ENCODE measurements at regions not wholly inside any gene's neighbourhood (a gene's known extent, or its start where the extent isn't known, plus 50 kb on each side); places are given as distances from the start of the nearest gene placed in this dataset.

DNA sequence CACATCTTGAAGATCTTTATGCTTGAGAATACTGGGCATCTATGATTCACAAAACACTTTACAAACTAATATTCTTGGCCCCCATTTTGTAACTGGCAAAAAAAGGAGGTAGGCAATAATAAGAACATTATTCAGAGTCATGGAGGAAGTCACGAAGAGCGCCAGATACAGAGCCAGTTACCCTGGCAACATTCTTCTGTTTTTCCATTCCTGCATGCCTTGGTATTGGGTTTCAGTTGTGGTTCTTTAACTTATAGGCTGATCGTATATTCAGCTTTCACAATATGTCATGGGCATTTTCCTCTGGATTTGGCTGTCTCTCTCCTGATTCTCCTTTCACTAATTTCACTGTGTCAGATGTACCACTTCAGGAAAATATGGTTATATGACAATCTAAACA lies 234.7 kb downstream of the HRH4 start:
- TF ChIP-seq, protein P1, sequence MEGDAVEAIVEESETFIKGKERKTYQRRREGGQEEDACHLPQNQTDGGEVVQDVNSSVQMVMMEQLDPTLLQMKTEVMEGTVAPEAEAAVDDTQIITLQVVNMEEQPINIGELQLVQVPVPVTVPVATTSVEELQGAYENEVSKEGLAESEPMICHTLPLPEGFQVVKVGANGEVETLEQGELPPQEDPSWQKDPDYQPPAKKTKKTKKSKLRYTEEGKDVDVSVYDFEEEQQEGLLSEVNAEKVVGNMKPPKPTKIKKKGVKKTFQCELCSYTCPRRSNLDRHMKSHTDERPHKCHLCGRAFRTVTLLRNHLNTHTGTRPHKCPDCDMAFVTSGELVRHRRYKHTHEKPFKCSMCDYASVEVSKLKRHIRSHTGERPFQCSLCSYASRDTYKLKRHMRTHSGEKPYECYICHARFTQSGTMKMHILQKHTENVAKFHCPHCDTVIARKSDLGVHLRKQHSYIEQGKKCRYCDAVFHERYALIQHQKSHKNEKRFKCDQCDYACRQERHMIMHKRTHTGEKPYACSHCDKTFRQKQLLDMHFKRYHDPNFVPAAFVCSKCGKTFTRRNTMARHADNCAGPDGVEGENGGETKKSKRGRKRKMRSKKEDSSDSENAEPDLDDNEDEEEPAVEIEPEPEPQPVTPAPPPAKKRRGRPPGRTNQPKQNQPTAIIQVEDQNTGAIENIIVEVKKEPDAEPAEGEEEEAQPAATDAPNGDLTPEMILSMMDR (IDR thresholded peaks at IDR 0.05) = no peak
- no peak for TF ChIP-seq POLR2A (IDR thresholded peaks at IDR 0.05)

All from adrenal gland (tissue), 5 donors.